LNCAP (cell line): ENCODE measurements at regions not wholly inside any gene's neighbourhood (a gene's known extent, or its start where the extent isn't known, plus 50 kb on each side); places are given as distances from the start of the nearest gene placed in this dataset.

Experiments used
- CTCF ChIP-seq: fragments of 450-650 bp; IDR thresholded peaks from 2 replicates; pipeline ENCODE4 v1.5.1; 2017; ENCODE audit warnings: mild to moderate bottlenecking

GRCh38 chr3:194000100-194000499 lies 135.8 kb upstream of the HES1 start:
- TF ChIP-seq CTCF: no peak

- no peak for TF ChIP-seq CTCF
Measured at GRCh38 chr3:194000712-194001111, 135.2 kb upstream of the HES1 start.

- TF ChIP-seq CTCF: no peak
Measured at GRCh38 chr3:194001728-194002459, 134.1 kb upstream of the HES1 start.

- TF ChIP-seq CTCF: no peak
Measured at GRCh38 chr3:194003114-194004057, 132.6 kb upstream of the HES1 start.

- TF ChIP-seq CTCF: no peak
Measured at GRCh38 chr3:194005930-194006501, 129.9 kb upstream of the HES1 start.

GRCh38 chr3:194007592-194008337 lies 128.2 kb upstream of the HES1 start:
- no peak for TF ChIP-seq CTCF

GRCh38 chr3:194009019-194009418 lies 126.9 kb upstream of the HES1 start:
- no peak for TF ChIP-seq CTCF
